GM23338 (cell line): ENCODE measurements at regions not wholly inside any gene's neighbourhood (a gene's known extent, or its start where the extent isn't known, plus 50 kb on each side); places are given as distances from the start of the nearest gene placed in this dataset.

Experiments used
- ATAC-seq: fragments of 200-7000 bp; cut with Tn5 transposase; 3 replicates; pipeline ENCODE4 v1.9.1; 2020
- DNase-seq: peaks from one replicate; pipeline ENCODE4 v3.0.0-alpha.2; 2015; ENCODE audit warnings: low spot score
- H2AFZ ChIP-seq: fragments of 200-600 bp; sonication (generic); 2 replicates; pipeline ENCODE4 v1.8.0; 2016; ENCODE audit warnings: antibody characterized with exemption, mild to moderate bottlenecking, moderate library complexity
- H3F3A ChIP-seq: fragments of 200-600 bp; sonication (generic); replicated peaks from 2 replicates; pipeline ENCODE4 v1.8.0; 2017; ENCODE audit warnings: antibody characterized with exemption, mixed run types, low read depth
- H3K27ac ChIP-seq: fragments of 200-600 bp; sonication (generic); 2 replicates; pipeline ENCODE4 v1.6.1; 2016; ENCODE audit warnings: low read depth
- H3K27me3 ChIP-seq: fragments of 200-600 bp; sonication (generic); 2 replicates; pipeline ENCODE4 v1.8.0; 2016; ENCODE audit warnings: mild to moderate bottlenecking, mixed run types, moderate library complexity; ENCODE audit not compliant: insufficient read depth
- H3K36me3 ChIP-seq: fragments of 200-600 bp; sonication (generic); 2 replicates; pipeline ENCODE4 v1.8.0; 2016; ENCODE audit warnings: mild to moderate bottlenecking; ENCODE audit not compliant: insufficient read depth
- H3K4me1 ChIP-seq: fragments of 200-600 bp; sonication (generic); 2 replicates; pipeline ENCODE4 v1.8.0; 2016; ENCODE audit warnings: mild to moderate bottlenecking, moderate library complexity; ENCODE audit not compliant: insufficient read depth
- H3K4me2 ChIP-seq: fragments of 200-600 bp; sonication (generic); 2 replicates; pipeline ENCODE4 v1.7.1; 2017; ENCODE audit warnings: mixed run types
- H3K4me3 ChIP-seq: fragments of 200-600 bp; sonication (generic); 2 replicates; pipeline ENCODE4 v1.6.1; 2016; ENCODE audit warnings: mixed run types
- H3K79me2 ChIP-seq: fragments of 200-600 bp; sonication (generic); replicated peaks from 2 replicates; pipeline ENCODE4 v1.8.0; 2017; ENCODE audit warnings: mild to moderate bottlenecking; ENCODE audit not compliant: insufficient read depth
- H3K9me2 ChIP-seq: fragments of 200-600 bp; sonication (generic); 2 replicates; pipeline ENCODE4 v1.8.0; 2017; ENCODE audit not compliant: insufficient read depth
- H4K20me1 ChIP-seq: fragments of 200-600 bp; sonication (generic); replicated peaks from 2 replicates; pipeline ENCODE4 v1.8.0; 2017; ENCODE audit warnings: mild to moderate bottlenecking; ENCODE audit not compliant: insufficient read depth
- H3K27ac Mint-ChIP-seq: 2 replicates; pipeline ENCODE4 v1.8.0; 2020; ENCODE audit warnings: inconsistent platforms, mild to moderate bottlenecking, moderate library complexity, mixed read lengths
- H3K27me3 Mint-ChIP-seq: 3 replicates; pipeline ENCODE4 v1.8.0; 2022; ENCODE audit warnings: low read depth, mild to moderate bottlenecking, moderate library complexity, mixed read lengths, inconsistent platforms; ENCODE audit not compliant: insufficient read depth, poor library complexity
- H3K36me3 Mint-ChIP-seq: 3 replicates; pipeline ENCODE4 v1.8.0; 2021; ENCODE audit warnings: low read depth, mild to moderate bottlenecking, inconsistent platforms, moderate library complexity, mixed read lengths
- H3K4me1 Mint-ChIP-seq: 3 replicates; pipeline ENCODE4 v1.8.0; 2020; ENCODE audit warnings: mild to moderate bottlenecking, inconsistent platforms, mixed read lengths
- H3K4me3 Mint-ChIP-seq: 3 replicates; pipeline ENCODE4 v1.8.0; 2021; ENCODE audit warnings: moderate library complexity, mild to moderate bottlenecking, inconsistent platforms, mixed read lengths
- H3K9me3 Mint-ChIP-seq: 3 replicates; pipeline ENCODE4 v1.8.0; 2020; ENCODE audit warnings: moderate library complexity, mild to moderate bottlenecking, inconsistent platforms, mixed read lengths
- CREB1 ChIP-seq: fragments of 250-450 bp; sonication (Bioruptor Pico); IDR thresholded peaks from 2 replicates; pipeline ENCODE4 v1.5.0; 2020; ENCODE audit warnings: low read depth, mild to moderate bottlenecking, moderate library complexity
- CTCF ChIP-seq, 2 experiments: fragments of 200-600 bp in 1 of 2; sonication (generic) in 1 of 2; conservative IDR thresholded peaks; 2 replicates each; pipeline versions ENCODE4 v1.5.1 to v1.6.1; 2016 to 2017; ENCODE audit warnings: antibody characterized with exemption in 2 of 2, low read depth in 2 of 2, mild to moderate bottlenecking in 2 of 2, moderate library complexity in 1 of 2
- ETS1 ChIP-seq: IDR thresholded peaks from 2 replicates; pipeline ENCODE4 v1.6.1; 2016; ENCODE audit warnings: antibody characterized with exemption
- EZH2 ChIP-seq: fragments of 200-600 bp; sonication (generic); IDR thresholded peaks from one replicate; pipeline ENCODE4 v1.8.0; 2017; ENCODE audit warnings: antibody characterized with exemption, mild to moderate bottlenecking, low read depth; ENCODE audit not compliant: unreplicated experiment
- EZH2phosphoT487 ChIP-seq: fragments of 200-600 bp; sonication (generic); IDR thresholded peaks from one replicate; pipeline ENCODE4 v1.8.1; 2018; ENCODE audit warnings: antibody characterized with exemption; ENCODE audit not compliant: unreplicated experiment
- JUNB ChIP-seq: IDR thresholded peaks from one replicate; pipeline ENCODE4 v1.6.1; 2016; ENCODE audit warnings: antibody characterized with exemption; ENCODE audit not compliant: unreplicated experiment
- NANOG ChIP-seq: IDR thresholded peaks from 2 replicates; pipeline ENCODE4 v1.6.1; 2016; ENCODE audit warnings: antibody characterized with exemption, borderline replicate concordance
- POLR2AphosphoS5 ChIP-seq: IDR thresholded peaks from 2 replicates; pipeline ENCODE4 v1.6.1; 2016; ENCODE audit warnings: antibody characterized with exemption, low read depth
- REST ChIP-seq: IDR thresholded peaks from one replicate; pipeline ENCODE4 v1.6.1; 2018; ENCODE audit warnings: antibody characterized with exemption; ENCODE audit not compliant: unreplicated experiment
- STAT1 ChIP-seq: IDR thresholded peaks from one replicate; pipeline ENCODE4 v1.6.1; 2016; ENCODE audit warnings: antibody characterized with exemption; ENCODE audit not compliant: unreplicated experiment
- ZNF114 ChIP-seq: fragments of 250-450 bp; sonication (Bioruptor Pico); IDR thresholded peaks from 2 replicates; pipeline ENCODE4 v1.5.0; 2020; ENCODE audit warnings: mild to moderate bottlenecking, moderate library complexity
- ZNF331 ChIP-seq: fragments of 250-450 bp; sonication (Bioruptor Pico); IDR thresholded peaks from 2 replicates; pipeline ENCODE4 v1.5.0; 2020; ENCODE audit warnings: low read depth, mild to moderate bottlenecking, moderate library complexity
- ZNF462 ChIP-seq: fragments of 250-450 bp; sonication (Bioruptor Pico); IDR thresholded peaks from 2 replicates; pipeline ENCODE4 v1.5.0; 2020; ENCODE audit warnings: mild to moderate bottlenecking, moderate library complexity

- H3K27me3 ChIP-seq, result no peaks in the 10 kb centered on the region
- Mint-ChIP-seq H3K4me1 (no peaks in the 10 kb centered on the region), H3K27me3 (no peaks in the 10 kb centered on the region), H3K9me3 (peaks cover 6% of the 10 kb centered on the region; the same call in 2 of the 3 replicates), H3K36me3 (peaks cover 3% of the 10 kb centered on the region; the same call in 2 of the 3 replicates), H3K4me3 (no peak overlapping the region), H3K27ac (no peak overlapping the region)
- DNase-seq (no peak), ATAC-seq (no peak)
- H3F3A ChIP-seq, result no peaks in the 10 kb centered on the region
- no peaks in the 10 kb centered on the region for H3K79me2 ChIP-seq
- H4K20me1 ChIP-seq, result no peaks in the 10 kb centered on the region
- no peaks in the 10 kb centered on the region for H3K36me3 ChIP-seq
- no peak overlapping the region for H3K4me3 ChIP-seq
- H2AFZ ChIP-seq, result no peak overlapping the region
- TF ChIP-seq ETS1 (no peak), CREB1 (no peak), ZNF114 (CRISPR knock-in tag) (no peak), NANOG (no peak), ZNF331 (CRISPR knock-in tag) (no peak), EZH2 (no peak), CTCF (conservative IDR thresholded peaks at IDR 0.05; ENCODE audit: low read depth in 2 of 2) (no peak), STAT1 (no peak), ZNF462 (no peak), POLR2AphosphoS5 (no peak), REST (no peak), EZH2phosphoT487 (no peak), JUNB (no peak)
- no peak overlapping the region for H3K27ac ChIP-seq
- H3K9me2 ChIP-seq, result no peaks in the 10 kb centered on the region
- H3K4me2 ChIP-seq, result no peak overlapping the region
- no peaks in the 10 kb centered on the region for H3K4me1 ChIP-seq
These were observed 51.7 kb upstream of the ATP5MC3 start for GRCh38 chr2:175233135-175233719.
